HG03108 (cell line): ENCODE measurements at regions not wholly inside any gene's neighbourhood (a gene's known extent, or its start where the extent isn't known, plus 50 kb on each side); places are given as distances from the start of the nearest gene placed in this dataset.

Source experiments
- ATAC-seq: cut with Tn5 transposase; IDR thresholded peaks from one replicate; pipeline ENCODE4 v1.9.1; 2021; ENCODE audit warnings: moderate library complexity; ENCODE audit not compliant: unreplicated experiment

DNA sequence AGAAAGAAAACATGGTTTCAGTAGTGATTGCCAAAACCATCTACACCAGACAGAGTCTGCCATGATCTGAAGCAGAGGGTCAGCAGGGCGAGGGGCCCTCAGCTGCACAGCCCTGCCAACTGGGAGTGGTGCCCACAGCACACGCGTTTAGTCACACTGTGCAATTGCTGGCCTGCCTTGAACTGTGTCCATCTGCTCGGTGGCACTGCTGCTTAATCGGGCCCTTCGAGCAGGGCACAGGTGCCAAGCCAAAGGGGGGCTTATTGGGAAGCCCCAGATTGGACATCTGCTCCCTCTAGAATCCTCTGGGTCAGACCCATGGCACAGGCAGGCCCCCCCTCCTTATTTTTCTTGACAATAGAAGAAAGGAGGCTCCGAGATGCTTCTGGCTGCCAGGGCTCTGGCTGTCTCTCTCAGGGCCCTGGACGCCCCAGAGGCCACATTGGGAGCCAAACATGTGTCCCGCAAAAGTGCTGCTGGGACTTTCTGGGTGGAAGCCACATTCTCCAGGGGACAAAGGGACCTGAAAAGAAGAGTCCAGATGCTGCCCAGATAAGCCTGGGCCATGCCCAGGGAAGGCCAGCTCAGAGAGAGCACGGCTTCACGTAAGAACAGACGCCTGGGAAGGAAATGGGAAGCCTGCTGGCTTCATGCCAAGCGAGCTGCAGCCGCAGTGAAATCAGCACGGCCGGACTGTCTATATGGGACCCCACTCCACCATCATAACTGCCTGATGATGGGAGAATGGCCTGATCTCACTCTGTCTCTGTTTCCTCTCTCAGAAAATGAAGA, 349.2 kb downstream of the GADD45G start:
- ATAC-seq = no peak

DNA sequence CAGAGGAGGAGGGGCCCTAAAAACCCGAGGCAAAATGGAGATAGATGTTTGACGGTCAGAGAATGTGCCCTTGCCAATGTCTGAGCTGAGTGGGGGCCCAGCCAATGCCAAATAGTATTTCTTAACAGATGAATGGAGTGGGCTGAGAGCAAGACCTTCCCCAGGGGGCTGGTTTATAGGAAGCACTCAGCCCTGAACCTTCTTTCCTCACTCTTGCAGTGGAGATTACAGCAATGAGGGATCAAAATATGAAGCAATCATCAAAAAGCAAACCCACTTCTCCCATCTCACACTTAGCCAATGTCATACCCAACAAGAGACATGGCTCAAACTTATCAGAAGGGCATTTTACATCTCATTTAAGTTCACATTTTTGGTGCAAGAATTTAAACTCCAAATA, 350.3 kb downstream of the GADD45G start:
- no peak for ATAC-seq

DNA sequence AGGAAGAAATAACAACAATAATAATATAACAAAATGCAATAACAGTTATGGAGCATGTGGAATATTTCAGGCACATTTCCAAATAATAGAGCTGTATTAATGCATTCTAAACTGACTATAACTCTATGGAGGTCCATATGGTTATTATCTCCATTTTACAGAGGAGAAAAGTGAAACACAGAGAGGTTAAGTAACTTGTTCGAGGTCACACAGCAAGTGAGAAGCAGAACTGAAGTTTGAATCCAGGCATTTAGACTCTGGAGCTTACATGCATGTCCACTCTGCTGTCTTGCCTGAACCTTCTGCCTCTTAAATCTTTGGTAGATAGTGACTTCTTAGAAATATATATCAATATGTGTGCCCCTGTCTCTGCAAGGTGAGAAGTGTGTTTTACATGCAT, 350.8 kb downstream of the GADD45G start:
- ATAC-seq = no peak

DNA sequence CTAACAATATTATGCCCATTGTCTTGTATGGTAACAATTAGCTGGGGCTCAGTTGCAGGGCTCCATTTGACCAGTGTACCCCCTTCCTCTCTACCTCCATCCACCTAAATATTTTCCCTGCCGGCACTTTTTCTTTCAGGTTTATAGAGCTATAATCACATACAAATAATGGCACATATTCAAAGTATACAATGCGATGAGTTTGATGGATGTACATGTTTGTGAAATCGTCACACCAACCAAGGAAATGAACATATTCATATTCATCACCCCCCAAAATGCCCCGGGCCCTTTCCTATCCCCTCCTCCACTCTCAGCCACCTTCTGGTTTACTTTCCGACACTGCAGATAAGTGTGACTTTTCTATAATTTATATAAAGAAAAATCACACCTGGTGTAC, 351.5 kb downstream of the GADD45G start:
- ATAC-seq = no peak

DNA sequence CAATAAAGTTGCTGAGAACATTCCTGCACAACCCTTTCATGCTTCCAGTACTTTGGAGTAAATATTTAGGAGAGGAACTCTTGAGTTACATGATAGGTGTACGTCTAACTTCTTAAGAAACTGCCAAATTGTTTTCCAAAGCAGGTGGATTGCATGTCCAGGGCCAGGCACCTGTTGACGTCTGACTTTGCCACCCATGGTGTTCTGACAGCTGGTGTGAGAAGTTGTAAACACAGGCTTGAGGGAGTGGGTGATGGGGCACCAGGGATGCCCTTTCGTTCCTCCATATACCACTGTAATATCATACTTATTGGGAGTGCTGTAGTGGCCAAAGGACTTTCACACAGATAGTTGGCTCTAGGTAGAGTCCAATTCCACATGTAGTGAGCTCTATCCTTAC, 352.1 kb downstream of the GADD45G start:
- ATAC-seq = no peak

DNA sequence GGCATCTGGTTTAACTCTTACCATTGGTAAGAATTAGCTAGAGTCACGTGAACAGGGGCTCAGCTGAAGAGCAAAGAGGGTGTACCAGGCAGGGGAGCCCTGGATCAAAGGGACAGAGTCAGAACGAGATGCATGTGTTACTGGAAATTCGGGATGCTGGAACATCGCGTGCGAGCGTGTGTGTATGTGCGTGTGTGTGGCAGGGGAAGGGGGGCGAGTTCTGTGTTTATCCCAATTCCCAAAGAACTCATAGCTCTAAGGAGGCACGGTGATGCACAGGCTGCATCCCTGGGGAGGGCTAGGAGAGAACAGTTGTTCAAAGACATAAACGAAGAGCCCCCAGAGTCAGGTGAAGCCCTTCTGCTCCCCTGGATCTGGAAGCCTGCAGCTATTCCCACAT, 353.3 kb downstream of the GADD45G start:
- ATAC-seq = no peak

DNA sequence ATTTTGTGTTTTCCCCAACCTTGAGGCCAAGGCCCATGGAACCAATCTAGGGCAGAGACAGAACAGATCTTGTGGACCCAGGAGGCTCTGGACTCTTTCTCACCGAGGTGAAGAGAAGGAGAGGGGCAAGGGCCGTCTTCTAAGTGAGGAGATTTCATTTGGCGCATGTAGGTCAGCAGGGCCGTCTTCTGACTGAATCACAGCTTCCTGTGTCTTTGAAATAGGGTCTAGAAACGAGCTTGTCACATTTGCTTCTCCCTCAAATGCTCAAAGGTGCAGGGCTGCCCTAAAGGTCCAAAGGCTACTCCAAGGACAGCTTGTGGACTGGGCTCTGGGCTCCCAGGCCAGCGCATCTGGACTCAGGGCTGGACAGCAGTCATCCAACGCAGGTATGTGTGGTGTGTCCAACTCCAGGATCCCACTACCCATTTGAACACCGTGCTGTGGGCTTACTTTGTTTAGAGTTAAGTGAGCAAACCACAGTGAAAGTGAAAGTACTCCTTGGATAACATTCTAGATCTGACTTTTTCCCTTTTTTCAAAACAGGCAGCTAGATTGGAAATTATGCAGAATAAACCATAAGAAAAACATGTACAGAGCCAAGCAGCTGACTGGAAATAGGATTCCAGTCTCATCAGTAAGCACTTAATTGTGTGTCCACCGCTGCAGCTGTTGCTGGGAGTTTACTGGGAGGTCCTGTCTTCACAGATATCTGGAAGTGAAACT, 357.0 kb downstream of the GADD45G start:
- ATAC-seq = no peak

DNA sequence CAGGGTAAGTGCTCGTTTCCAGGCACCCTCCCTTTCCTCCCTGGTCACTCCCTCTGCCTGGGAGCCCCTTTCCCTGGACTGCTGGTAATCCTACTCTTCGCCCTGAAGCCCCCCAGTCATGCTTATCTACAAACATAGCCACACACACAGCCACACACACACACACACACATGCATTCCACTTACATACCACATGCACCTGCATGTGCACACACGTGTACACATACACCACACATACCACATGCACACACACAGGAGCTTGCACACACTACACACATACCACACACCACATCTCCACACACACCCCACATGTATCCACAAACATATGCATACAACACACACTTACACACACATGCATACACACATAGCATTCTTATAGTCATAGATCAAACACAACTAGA, 358.5 kb downstream of the GADD45G start:
- ATAC-seq = no peak

DNA sequence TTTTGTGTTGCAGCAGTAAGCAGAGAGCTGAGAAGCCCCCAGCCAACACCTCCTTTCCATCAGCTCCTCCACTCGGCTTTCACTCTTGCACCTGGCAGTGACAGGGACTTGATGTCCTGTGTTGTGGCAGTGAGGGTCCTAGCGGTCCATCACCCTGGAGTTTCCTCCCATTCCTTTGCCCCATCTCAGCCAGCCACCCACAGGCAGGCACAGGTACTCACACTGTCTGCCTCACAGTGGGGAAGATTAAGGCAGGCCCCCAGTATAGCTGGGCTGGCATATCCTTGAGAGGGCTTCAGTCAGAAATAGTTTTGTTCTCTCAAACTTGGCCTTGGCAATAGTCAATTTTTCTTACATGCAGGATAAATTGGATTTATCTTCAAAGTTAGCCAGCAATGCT, 362.7 kb downstream of the GADD45G start:
- no peak for ATAC-seq

DNA sequence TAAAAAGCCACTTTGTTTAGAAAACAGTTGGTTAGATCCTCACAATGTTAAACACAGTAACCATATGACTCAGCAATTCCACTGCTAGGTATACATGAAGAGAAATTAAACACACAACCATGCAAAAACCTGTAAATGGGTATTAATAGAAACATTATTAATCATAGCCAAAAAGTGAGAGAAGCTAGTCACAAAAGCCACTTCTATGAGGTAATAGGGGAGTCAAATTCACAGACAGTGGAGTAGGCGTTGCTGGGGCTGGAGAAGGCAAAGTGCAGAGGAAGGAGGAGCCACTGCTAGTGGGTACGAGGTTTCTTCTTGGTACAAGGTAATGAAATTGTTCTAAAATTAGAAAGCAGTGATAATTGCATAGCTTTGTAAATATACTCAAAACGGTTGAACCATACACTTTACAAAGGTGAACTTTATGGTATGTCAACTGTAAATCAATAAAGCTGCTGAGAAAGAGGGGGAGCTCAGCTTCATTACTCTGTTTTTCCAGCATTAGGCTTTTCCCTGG, 364.4 kb downstream of the GADD45G start:
- ATAC-seq = no peak

DNA sequence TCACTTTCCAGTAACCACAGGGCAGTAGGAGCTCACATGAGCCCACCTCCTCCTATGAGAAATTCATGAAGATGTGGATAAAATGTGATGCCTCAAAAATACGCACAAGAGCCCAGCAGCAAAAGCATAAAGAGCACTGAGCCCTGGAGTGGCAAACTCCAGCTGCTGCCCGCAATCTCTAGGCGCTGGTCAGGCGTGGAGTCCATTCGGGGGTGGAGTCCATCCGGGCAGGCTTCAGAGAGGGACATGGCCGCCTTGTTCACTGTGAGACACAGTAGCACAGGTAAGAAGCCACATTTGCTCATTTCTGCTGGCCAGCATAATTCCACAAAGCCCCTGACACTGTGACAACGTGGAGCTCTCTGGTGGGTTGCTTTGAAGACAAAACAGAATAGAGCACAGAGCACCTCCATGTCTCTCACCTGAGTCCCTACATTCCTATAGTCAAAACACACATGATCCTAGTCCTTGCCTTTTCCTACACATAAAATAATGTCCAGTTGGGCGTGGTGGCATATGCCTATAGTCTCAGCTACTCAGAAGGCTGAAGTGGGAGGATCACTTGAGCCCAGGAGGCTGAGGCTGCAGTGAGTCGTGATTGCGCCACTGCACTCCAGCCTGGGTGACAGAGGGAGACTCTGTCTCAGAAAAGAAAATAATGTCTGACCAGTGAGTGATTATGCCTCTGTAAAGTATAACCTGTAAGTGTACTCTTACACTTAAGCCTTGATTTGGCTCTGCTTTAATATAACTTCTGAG, 365.2 kb downstream of the GADD45G start:
- no peak for ATAC-seq

DNA sequence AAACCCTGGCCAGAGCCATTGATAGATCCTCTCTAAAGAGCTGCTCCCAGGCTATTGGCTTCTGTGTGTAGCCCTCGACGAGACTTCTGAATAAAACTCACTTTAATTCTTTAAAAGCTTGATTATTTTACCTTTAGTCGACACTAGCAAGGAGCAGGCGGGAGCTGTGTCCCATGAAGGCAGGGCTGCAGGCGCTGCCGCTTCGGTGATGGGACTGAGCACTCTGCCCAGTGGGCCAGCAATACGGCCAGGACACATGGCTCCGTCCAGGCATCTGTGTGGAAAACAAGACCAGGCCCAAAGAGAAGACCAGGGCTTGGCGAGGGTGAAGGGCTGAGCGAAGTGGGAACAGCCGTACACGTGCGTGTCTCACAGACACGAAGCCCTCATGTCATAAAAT, 365.9 kb downstream of the GADD45G start:
- no peak for ATAC-seq

DNA sequence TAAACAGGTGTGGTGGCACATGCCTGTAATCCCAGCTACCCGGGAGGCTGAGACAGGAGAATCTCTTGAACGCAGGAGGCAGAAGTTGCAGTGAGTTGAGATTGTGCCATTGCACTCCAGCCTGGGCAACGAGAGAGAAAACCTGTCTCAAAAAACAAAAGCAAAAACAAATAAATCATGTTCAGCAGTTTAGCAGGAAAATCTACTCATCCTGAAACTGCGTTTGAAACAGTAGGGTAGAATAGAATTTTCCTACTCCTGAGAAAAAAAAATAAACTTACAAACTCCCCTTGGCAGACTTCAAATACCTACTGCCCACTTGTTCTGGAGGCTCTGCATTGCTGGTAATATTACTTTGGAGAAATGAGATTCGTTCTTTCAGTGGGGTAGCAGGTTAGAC, 367.7 kb downstream of the GADD45G start:
- no peak for ATAC-seq

DNA sequence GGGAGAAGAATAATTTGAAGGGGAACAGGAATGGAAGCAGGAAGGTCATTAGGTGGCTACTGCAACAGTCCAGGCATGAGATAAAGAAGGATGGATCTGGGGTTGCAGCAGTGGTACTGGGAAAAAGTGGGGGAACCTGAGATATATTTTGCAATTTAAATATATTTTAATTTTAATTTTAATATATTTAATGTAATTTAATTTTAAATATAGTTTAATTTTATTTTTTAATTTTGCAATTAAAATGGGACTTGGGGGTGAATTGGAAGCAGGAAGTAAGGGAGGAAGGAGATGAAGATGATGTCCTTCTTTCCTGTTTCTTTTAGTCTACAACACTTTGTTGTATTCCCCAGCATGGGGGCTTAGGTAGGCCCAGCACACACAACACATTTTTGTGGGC, 369.8 kb downstream of the GADD45G start:
- no peak for ATAC-seq

DNA sequence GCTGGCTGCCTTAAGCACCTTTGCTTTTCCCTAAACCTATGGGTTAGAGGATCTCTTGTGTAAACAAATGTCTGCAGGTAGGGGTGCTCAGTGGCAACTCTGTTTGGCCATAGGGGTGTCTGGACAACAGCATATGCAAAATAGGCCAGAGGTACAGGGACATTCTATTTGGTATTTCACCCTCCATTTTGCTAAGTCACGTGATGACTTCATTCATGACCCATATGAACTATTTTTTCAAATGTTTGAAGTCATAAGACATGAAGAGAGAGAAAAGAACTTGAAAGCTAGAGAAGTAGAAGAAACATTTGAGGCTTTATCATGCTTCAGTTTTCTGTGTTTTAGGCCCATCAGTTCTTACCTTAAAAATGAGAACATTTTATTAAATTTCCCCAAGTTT, 370.2 kb downstream of the GADD45G start:
- no peak for ATAC-seq

DNA sequence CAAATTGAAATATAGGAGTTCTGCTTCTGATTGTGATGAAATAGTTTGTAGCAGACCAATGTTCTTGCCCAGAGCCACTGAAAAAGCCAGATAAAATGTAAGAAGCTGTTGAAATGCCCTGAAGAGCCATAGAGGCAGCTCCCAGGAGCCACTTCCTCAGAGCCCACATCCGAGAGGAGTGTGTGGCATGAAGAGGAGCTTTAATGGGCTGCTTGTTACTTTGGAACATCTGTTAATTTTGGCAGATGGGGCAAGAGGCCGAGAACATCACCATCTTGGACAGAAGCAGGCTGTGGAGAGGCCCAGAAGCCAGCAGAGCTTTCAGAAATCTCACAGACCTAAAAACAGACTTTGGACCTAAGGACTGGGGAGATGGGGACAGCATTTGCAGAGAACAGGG, 370.8 kb downstream of the GADD45G start:
- ATAC-seq = no peak

DNA sequence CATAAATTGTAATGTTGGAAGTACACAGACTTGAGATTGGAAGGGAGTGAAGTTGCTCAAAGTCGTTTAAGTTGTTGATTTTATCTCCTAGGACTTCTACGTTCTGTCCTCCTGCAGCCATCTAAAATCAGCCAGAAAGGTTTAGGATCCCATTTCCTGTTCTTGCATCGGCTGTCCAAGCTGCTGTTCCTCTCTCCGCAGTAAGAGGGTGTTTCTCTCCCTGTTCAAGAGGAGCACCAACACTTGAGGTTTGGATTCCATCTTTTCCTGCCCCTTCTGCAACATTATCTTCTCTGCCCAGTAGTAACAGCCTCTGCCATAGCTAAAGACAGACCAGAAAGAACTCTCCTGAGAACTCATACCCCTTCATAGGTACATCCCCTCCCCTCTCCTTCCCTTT, 373.4 kb downstream of the GADD45G start:
- ATAC-seq = no peak

DNA sequence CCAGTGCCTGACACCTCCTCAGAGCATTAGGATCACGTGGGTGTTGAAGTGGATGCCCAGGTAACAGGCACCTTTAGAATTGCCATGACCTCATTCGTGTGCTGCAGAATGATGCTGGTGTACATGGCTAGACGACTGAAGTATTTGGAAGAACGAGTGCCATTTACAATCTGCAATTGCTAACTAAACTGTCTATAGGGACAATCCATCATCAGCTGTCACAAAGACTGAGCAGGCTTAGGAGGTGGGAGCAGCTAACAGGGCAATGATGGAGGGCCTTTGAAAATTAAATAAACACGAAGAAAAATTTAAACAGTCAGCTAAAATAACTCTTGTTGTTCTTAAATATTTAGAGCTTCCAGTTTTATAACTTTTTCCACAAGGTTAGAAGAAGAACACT, 375.8 kb downstream of the GADD45G start:
- no peak for ATAC-seq

DNA sequence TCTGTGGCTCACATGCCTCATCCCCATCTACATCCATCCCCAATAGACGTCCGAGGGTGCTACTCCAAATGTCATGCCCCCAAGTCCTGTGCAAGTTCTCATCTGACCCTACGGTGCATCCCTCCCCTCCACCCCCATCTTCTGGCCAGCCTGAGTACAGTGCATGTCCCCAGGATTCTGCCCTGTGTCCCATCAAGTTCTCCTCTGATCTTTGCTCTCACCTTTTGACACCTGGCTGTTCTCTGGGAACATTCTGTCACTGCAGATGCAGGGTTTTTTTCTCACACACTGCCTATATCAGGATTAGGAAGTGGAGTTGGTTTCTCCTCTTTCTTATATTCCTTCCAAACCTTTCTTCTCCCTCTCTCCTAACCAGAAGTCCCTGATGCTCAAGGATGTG, 377.2 kb downstream of the GADD45G start:
- ATAC-seq = no peak

DNA sequence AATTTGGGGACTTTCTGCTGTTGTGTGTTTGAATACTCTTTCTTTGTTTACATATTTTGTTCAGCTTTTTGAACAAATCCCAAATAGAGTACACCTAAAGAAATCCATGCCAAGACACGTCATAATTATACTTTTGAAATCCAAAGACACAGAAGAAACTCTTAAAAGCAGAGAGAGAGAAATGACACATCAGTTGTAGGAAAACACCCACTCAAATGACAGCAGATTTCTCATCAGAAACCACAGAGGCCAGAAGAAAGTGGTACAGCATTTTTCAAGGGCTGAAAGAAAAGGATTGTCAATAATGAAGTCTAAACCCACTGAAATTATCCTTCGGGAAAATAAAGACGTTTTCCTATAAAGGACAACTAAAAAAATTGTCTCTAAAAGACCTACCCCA, 378.6 kb downstream of the GADD45G start:
- no peak for ATAC-seq

DNA sequence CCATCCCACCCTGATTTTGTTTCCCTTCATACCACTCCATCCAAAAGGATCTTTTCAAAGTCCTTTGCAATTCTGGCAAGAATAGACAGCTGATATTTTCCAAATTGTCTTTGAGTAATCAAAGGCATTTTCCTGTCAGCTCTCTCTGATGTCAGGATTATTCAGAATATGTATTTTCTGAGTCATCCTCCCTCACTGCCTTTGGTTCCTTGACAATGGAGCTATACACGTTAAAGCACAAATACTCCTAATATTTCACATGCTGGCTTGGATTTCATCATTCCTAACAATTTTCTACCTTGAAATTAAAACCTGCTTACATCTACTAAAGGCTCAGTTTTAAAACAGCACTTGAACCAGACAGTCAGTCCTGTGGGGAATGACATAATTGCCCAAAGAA, 379.4 kb downstream of the GADD45G start:
- no peak for ATAC-seq

DNA sequence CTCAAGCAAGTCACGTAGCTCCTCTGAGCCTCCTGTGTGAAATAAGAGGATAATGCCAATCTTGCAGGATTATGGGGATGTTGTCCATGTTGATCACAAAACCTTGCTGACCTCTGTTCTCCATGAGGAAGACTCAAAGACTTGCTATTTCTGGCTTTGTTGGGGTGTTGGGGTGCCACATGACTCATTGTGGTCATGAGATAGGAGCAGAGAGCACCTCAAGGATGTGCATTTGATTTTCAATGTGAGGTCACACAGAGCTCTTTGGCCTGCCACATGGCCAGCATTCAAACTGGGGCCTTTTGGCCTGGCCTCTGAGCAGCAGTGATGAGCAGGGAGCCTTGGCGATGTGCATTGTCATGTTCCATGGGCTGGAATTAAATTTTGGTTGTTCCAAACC, 380.3 kb downstream of the GADD45G start:
- no peak for ATAC-seq
